Thyroid gland (tissue), 4 donors: ENCODE measurements at regions not wholly inside any gene's neighbourhood (a gene's known extent, or its start where the extent isn't known, plus 50 kb on each side); places are given as distances from the start of the nearest gene placed in this dataset.

Source experiments
- POLR2A ChIP-seq, 2 donors: fragments of 450-650 bp; IDR thresholded peaks; one replicate each; pipeline ENCODE4 v1.6.1; 2017; ENCODE audit warnings: antibody characterized with exemption in 2 of 2, mild to moderate bottlenecking in 2 of 2, moderate library complexity in 1 of 2
- TF ChIP-seq, protein P1 (sequence below), 6 experiments: fragments of 200-600 bp in 3 of 6; fragments of 450-650 bp in 3 of 6; sonication (generic) in 3 of 6; IDR thresholded peaks; one replicate each; pipeline ENCODE4 v1.5.1; 2016 to 2019; ENCODE audit warnings: antibody characterized with exemption in 6 of 6, mild to moderate bottlenecking in 2 of 6, inconsistent platforms in 1 of 6, moderate library complexity in 1 of 6

DNA sequence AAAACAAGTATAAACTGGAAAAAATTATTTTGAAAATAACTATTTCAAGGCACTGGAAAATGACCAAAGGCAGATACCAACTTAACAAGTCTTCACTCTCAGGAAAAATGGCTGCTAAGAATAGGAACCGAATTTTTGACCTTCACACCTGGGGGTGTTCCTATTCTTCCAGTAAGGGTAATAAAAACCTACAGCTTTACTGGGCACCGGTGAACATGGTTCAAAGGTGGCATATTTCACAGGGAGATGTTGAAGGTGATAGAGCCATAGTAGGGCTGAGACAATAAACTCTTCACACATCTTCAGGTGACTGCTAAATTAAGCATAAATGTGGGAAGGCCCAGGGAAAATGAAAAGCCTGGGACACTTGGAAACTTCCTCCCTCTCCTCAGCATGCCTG is 65.4 kb upstream of the IFFO2 start:
- TF ChIP-seq POLR2A (IDR thresholded peaks at IDR 0.05) = no peak
- TF ChIP-seq, protein P1, sequence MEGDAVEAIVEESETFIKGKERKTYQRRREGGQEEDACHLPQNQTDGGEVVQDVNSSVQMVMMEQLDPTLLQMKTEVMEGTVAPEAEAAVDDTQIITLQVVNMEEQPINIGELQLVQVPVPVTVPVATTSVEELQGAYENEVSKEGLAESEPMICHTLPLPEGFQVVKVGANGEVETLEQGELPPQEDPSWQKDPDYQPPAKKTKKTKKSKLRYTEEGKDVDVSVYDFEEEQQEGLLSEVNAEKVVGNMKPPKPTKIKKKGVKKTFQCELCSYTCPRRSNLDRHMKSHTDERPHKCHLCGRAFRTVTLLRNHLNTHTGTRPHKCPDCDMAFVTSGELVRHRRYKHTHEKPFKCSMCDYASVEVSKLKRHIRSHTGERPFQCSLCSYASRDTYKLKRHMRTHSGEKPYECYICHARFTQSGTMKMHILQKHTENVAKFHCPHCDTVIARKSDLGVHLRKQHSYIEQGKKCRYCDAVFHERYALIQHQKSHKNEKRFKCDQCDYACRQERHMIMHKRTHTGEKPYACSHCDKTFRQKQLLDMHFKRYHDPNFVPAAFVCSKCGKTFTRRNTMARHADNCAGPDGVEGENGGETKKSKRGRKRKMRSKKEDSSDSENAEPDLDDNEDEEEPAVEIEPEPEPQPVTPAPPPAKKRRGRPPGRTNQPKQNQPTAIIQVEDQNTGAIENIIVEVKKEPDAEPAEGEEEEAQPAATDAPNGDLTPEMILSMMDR (IDR thresholded peaks at IDR 0.05) = no peak
